GM12878 (cell line): ENCODE measurements at regions not wholly inside any gene's neighbourhood (a gene's known extent, or its start where the extent isn't known, plus 50 kb on each side); places are given as distances from the start of the nearest gene placed in this dataset.

Experiments used
- ATAC-seq: fragments of 200-7000 bp; cut with Tn5 transposase; 3 replicates; pipeline ENCODE4 v1.9.1; 2020; ENCODE audit warnings: mild to moderate bottlenecking, moderate library complexity
- BruUV-seq: library from RNA; stranded (reverse); fragments of 400-500 nt; replicated peaks from 2 replicates; lab custom pipeline; 2021; lab: Mats Ljungman, UMichigan
- CTCF ChIA-PET: fragments of 300-600 bp; sonication (Branson Sonifier 250); formaldehyde crosslinking; extraction: SDS; loops from one replicate; lab custom pipeline; 2021; ENCODE audit warnings: inconsistent platforms; lab: Yijun Ruan, JAX
- POLR2A ChIA-PET: fragments of 350-600 bp; formaldehyde crosslinking; extraction: SDS; loops from one replicate; lab custom pipeline; 2021; ENCODE audit warnings: inconsistent platforms; lab: Charles Lee
- RAD21 ChIA-PET: fragments of 300-600 bp; sonication (Branson Sonifier 250); formaldehyde crosslinking; loops from one replicate; lab custom pipeline; 2023; ENCODE audit warnings: antibody characterized with exemption; ENCODE audit not compliant: unreplicated experiment; lab: Charles Lee
- SMC1A ChIA-PET: fragments of 300-600 bp; sonication (Branson Sonifier 250); formaldehyde crosslinking; loops from one replicate; lab custom pipeline; 2023; ENCODE audit not compliant: unreplicated experiment, uncharacterized antibody; lab: Charles Lee
- DNase-seq: peaks from one replicate; pipeline ENCODE4 v3.0.0-alpha.2; 2011; ENCODE audit warnings: low read depth, low spot score
- FAIRE-seq: peaks from 3 replicates; lab custom pipeline; 2011; peaks lifted over from hg19 to GRCh38; lab: Jason Lieb, UNC
- H2AFZ ChIP-seq: 2 replicates; pipeline ENCODE4 v1.6.0; 2011; ENCODE audit warnings: low read depth, low read length, control low read depth; ENCODE audit not compliant: control insufficient read depth
- H3K27ac ChIP-seq: 2 replicates; pipeline ENCODE4 v1.5.1; 2011; ENCODE audit warnings: control low read depth; ENCODE audit not compliant: control insufficient read depth, insufficient read depth
- H3K27me3 ChIP-seq, 2 experiments: replicated peaks in 1 of 2; 2 replicates each; pipeline versions ENCODE4 v1.6.0 to v1.6.1; 2011; ENCODE audit warnings: low read length in 1 of 2; ENCODE audit not compliant: control insufficient read depth in 2 of 2, insufficient read depth in 2 of 2
- H3K36me3 ChIP-seq, 2 experiments: 2 replicates each; pipeline ENCODE4 v1.5.1; 2011; ENCODE audit warnings: low read length in 1 of 2; ENCODE audit not compliant: control insufficient read depth in 2 of 2, insufficient read depth in 2 of 2
- H3K4me1 ChIP-seq: 2 replicates; pipeline ENCODE4 v1.6.1; 2011; ENCODE audit warnings: mild to moderate bottlenecking, low read length, moderate library complexity, mixed read lengths; ENCODE audit not compliant: control insufficient read depth, insufficient read depth
- H3K4me2 ChIP-seq: 2 replicates; pipeline ENCODE4 v1.6.0; 2011; ENCODE audit warnings: control low read depth; ENCODE audit not compliant: control insufficient read depth, insufficient read depth
- H3K4me3 ChIP-seq: fragments of 200-600 bp; sonication (generic); 2 replicates; pipeline ENCODE4 v1.5.1; 2016
- H3K79me2 ChIP-seq: 2 replicates; pipeline ENCODE4 v1.6.0; 2011; ENCODE audit warnings: low read length; ENCODE audit not compliant: control insufficient read depth, insufficient read depth
- H3K9ac ChIP-seq: 2 replicates; pipeline ENCODE4 v1.8.0; 2011; ENCODE audit warnings: low read length, control low read depth, mixed read lengths; ENCODE audit not compliant: control insufficient read depth, insufficient read depth
- H3K9me3 ChIP-seq: replicated peaks from 3 replicates; pipeline ENCODE4 v1.5.1; 2011; ENCODE audit warnings: mild to moderate bottlenecking, low read length; ENCODE audit not compliant: control insufficient read depth, insufficient read depth
- H4K20me1 ChIP-seq: 2 replicates; pipeline ENCODE4 v1.6.0; 2011; ENCODE audit not compliant: control insufficient read depth, insufficient read depth
- BCL11A ChIP-seq: IDR thresholded peaks from 2 replicates; pipeline ENCODE4 v1.6.1; 2011; ENCODE audit warnings: low read depth, low read length
- CBX3 ChIP-seq: fragments of 200-600 bp; sonication (generic); IDR thresholded peaks from 2 replicates; pipeline ENCODE4 v1.6.1; 2016; ENCODE audit warnings: low read depth, borderline replicate concordance
- CREB1 ChIP-seq: IDR thresholded peaks from 2 replicates; pipeline ENCODE4 v1.6.1; 2012; ENCODE audit warnings: low read depth, mild to moderate bottlenecking, inconsistent platforms
- ESRRA ChIP-seq: IDR thresholded peaks from 2 replicates; pipeline ENCODE4 v1.6.1; 2012; ENCODE audit warnings: mild to moderate bottlenecking, low read length, improper control_type of control experiment
- FOS ChIP-seq: IDR thresholded peaks from 3 replicates; pipeline ENCODE4 v1.6.1; 2011; ENCODE audit warnings: borderline replicate concordance; ENCODE audit not compliant: insufficient read length; ENCODE audit errors: extremely low read depth
- HCFC1 ChIP-seq: fragments of 150-350 bp; IDR thresholded peaks from 2 replicates; pipeline ENCODE4 v1.6.1; 2014; ENCODE audit warnings: low read length
- NFYB ChIP-seq: IDR thresholded peaks from 2 replicates; pipeline ENCODE4 v1.6.1; 2011; ENCODE audit warnings: low read depth, mild to moderate bottlenecking, low read length, improper control_type of control experiment, moderate library complexity; ENCODE audit not compliant: insufficient read depth
- PAX5 ChIP-seq: IDR thresholded peaks from 2 replicates; pipeline ENCODE4 v1.6.1; 2011; ENCODE audit warnings: low read depth, low read length, borderline replicate concordance
- POLR2A ChIP-seq: IDR thresholded peaks from 2 replicates; pipeline ENCODE4 v1.6.1; 2011; ENCODE audit warnings: low read depth, mild to moderate bottlenecking, low read length
- RELA ChIP-seq: fragments of 450-650 bp; IDR thresholded peaks from 2 replicates; pipeline ENCODE4 v1.8.0; 2014; ENCODE audit warnings: borderline replicate concordance; ENCODE audit not compliant: partially characterized antibody
- SREBF2 ChIP-seq: IDR thresholded peaks from 2 replicates; pipeline ENCODE4 v1.6.1; 2012; ENCODE audit warnings: mild to moderate bottlenecking, low read length
- TCF3 ChIP-seq: IDR thresholded peaks from 2 replicates; pipeline ENCODE4 v1.6.1; 2012; ENCODE audit warnings: low read depth, mild to moderate bottlenecking, low read length, borderline replicate concordance; ENCODE audit not compliant: insufficient read depth
- ZNF687 ChIP-seq: fragments of 450-650 bp; IDR thresholded peaks from 2 replicates; pipeline ENCODE4 v1.6.1; 2017; ENCODE audit warnings: mild to moderate bottlenecking, moderate library complexity
- WGBS: methylation state at CpG from one replicate; pipeline ENCODE4 v1.1.6; 2016; ENCODE audit warnings: low lambda C conversion rate; ENCODE audit not compliant: insufficient replicate concordance, insufficient coverage; ENCODE audit errors: missing lambda C conversion rate; 5-methylcytosine and 5-hydroxymethylcytosine counted together
- in situ Hi-C: fragments of 300-500 bp; cut with MboI; formaldehyde crosslinking; loops from 9 replicates; pipeline ENCODE4 v1.14.3; 2018; ENCODE audit warnings: mixed read lengths
- intact Hi-C: fragments of 100-400 bp; cut with micrococcal nuclease; formaldehyde crosslinking; loops from one replicate; pipeline ENCODE4 v1.14.2; 2022; ENCODE audit not compliant: unreplicated experiment
- TF ChIP-seq, protein P1 (sequence below): IDR thresholded peaks from 2 replicates; pipeline ENCODE4 v1.6.1; 2012; ENCODE audit warnings: improper control_type of control experiment, low read depth, low read length; ENCODE audit not compliant: insufficient replicate concordance
- TF ChIP-seq, protein P2 (sequence below): IDR thresholded peaks from 2 replicates; pipeline ENCODE4 v1.6.1; 2011; ENCODE audit warnings: borderline replicate concordance, low read depth, mild to moderate bottlenecking, moderate library complexity, low read length; ENCODE audit not compliant: insufficient read depth, poor library complexity, severe bottlenecking

DNA sequence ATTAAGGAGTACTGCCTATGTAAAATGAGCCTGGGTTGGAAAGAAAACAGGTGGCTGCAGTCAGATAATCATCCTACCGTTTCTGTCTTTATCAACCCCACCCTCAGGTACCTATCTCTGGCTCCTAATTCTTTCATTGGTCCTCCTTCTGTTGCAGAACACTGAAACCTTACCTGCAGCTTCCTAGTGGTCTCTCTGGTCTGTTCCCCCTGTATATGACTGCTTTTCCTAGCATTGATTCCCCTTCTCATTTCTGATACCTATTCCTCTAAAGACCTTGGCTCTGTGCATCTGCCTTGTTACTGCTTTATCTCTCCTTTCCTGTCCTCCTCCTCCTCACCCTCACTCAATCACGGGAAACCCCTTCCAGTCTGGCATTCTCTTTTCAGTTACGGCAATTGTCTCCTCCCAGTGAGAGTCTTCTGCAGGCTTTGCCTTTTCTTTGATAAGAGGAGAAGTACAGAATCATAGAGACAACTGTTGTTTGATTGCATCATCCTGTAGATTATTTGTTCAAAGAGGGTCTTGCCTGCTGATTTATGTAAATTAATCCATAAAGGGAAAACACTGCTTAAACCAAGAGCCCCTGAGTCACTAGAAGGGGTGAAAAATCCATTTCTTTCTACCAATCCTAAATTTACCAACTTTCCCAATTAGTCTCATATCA, 301.2 kb downstream of the AASDHPPT start:
- Histone ChIP-seq H3K27me3 (no peaks in the 10 kb centered on the region; a peak in 1 of 4 replicates), H3K79me2 (no peaks in the 10 kb centered on the region), H3K27ac (no peak overlapping the region)
- SMC1A ChIA-PET = no interaction called here
- intact Hi-C loops = no loop called here
- no peak for FAIRE-seq
- POLR2A ChIA-PET = no interaction called here
- TF ChIP-seq POLR2A = no peak
- no peak for TF ChIP-seq SREBF2
- no peak for TF ChIP-seq ZNF687
- TF ChIP-seq, protein P1, sequence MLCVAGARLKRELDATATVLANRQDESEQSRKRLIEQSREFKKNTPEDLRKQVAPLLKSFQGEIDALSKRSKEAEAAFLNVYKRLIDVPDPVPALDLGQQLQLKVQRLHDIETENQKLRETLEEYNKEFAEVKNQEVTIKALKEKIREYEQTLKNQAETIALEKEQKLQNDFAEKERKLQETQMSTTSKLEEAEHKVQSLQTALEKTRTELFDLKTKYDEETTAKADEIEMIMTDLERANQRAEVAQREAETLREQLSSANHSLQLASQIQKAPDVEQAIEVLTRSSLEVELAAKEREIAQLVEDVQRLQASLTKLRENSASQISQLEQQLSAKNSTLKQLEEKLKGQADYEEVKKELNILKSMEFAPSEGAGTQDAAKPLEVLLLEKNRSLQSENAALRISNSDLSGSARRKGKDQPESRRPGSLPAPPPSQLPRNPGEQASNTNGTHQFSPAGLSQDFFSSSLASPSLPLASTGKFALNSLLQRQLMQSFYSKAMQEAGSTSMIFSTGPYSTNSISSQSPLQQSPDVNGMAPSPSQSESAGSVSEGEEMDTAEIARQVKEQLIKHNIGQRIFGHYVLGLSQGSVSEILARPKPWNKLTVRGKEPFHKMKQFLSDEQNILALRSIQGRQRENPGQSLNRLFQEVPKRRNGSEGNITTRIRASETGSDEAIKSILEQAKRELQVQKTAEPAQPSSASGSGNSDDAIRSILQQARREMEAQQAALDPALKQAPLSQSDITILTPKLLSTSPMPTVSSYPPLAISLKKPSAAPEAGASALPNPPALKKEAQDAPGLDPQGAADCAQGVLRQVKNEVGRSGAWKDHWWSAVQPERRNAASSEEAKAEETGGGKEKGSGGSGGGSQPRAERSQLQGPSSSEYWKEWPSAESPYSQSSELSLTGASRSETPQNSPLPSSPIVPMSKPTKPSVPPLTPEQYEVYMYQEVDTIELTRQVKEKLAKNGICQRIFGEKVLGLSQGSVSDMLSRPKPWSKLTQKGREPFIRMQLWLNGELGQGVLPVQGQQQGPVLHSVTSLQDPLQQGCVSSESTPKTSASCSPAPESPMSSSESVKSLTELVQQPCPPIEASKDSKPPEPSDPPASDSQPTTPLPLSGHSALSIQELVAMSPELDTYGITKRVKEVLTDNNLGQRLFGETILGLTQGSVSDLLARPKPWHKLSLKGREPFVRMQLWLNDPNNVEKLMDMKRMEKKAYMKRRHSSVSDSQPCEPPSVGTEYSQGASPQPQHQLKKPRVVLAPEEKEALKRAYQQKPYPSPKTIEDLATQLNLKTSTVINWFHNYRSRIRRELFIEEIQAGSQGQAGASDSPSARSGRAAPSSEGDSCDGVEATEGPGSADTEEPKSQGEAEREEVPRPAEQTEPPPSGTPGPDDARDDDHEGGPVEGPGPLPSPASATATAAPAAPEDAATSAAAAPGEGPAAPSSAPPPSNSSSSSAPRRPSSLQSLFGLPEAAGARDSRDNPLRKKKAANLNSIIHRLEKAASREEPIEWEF = no peak
- no peak for TF ChIP-seq CBX3
- TF ChIP-seq HCFC1 = no peak
- TF ChIP-seq PAX5 = no peak
- TF ChIP-seq, protein P2, sequence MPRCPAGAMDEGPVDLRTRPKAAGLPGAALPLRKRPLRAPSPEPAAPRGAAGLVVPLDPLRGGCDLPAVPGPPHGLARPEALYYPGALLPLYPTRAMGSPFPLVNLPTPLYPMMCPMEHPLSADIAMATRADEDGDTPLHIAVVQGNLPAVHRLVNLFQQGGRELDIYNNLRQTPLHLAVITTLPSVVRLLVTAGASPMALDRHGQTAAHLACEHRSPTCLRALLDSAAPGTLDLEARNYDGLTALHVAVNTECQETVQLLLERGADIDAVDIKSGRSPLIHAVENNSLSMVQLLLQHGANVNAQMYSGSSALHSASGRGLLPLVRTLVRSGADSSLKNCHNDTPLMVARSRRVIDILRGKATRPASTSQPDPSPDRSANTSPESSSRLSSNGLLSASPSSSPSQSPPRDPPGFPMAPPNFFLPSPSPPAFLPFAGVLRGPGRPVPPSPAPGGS = no peak
- TF ChIP-seq TCF3 = no peak
- no peak for TF ChIP-seq FOS
- TF ChIP-seq RELA = no peak
- no peak for TF ChIP-seq BCL11A
- TF ChIP-seq ESRRA = no peak
- TF ChIP-seq NFYB = no peak
- no peak for TF ChIP-seq CREB1
- TF ChIP-seq, all 136 proteins: peak for 0
- Histone ChIP-seq H3K9me3 (no peaks in the 10 kb centered on the region), H2AFZ (no peak overlapping the region), H3K4me1 (no peaks in the 10 kb centered on the region), H3K4me2 (no peak overlapping the region), H3K9ac (no peak overlapping the region), H3K36me3 (no peaks in the 10 kb centered on the region), H4K20me1 (no peaks in the 10 kb centered on the region), H3K4me3 (no peak overlapping the region)
- no TSS peak for BruUV-seq
- CTCF ChIA-PET = no interaction called here
- in situ Hi-C loops = no loop called here
- RAD21 ChIA-PET = interaction anchor here (0.5 kb wide), 1 partner anchor 111 kb away, joined by 3 read pairs; no protein-coding TSS in a partner anchor
- 33% methylated on average over 3 of the region's 3 CpGs for WGBS
- ATAC-seq = no peak
- no peak for DNase-seq
